HEK293T (cell line): ENCODE measurements at regions not wholly inside any gene's neighbourhood (a gene's known extent, or its start where the extent isn't known, plus 50 kb on each side); places are given as distances from the start of the nearest gene placed in this dataset.

Source experiments
- CTCF ChIA-PET: fragments of 350-600 bp; formaldehyde crosslinking; extraction: SDS; loops from one replicate; lab custom pipeline; 2021; ENCODE audit warnings: antibody characterized with exemption, inconsistent platforms; lab: Yijun Ruan, JAX
- POLR2A ChIA-PET: fragments of 350-600 bp; formaldehyde crosslinking; extraction: SDS; loops from one replicate; lab custom pipeline; 2020; ENCODE audit warnings: antibody characterized with exemption, inconsistent platforms; lab: Yijun Ruan, JAX
- DNase-seq: peaks from one replicate; pipeline ENCODE4 v3.0.0; 2012; ENCODE audit warnings: mixed read lengths; ENCODE audit errors: extremely low spot score
- ARNT ChIP-seq: fragments of 450-650 bp; IDR thresholded peaks from 2 replicates; pipeline ENCODE4 v1.6.1; 2017; ENCODE audit warnings: mild to moderate bottlenecking
- BHLHE40 ChIP-seq: fragments of 450-650 bp; IDR thresholded peaks from 2 replicates; pipeline ENCODE4 v1.6.1; 2016; ENCODE audit warnings: mild to moderate bottlenecking, moderate library complexity, borderline replicate concordance
- CTBP1 ChIP-seq: fragments of 450-650 bp; IDR thresholded peaks from 2 replicates; pipeline ENCODE4 v1.6.1; 2016; ENCODE audit warnings: borderline replicate concordance
- ELF4 ChIP-seq: fragments of 450-650 bp; IDR thresholded peaks from 2 replicates; pipeline ENCODE4 v1.6.1; 2017; ENCODE audit warnings: antibody characterized with exemption
- FOXA1 ChIP-seq: fragments of 450-650 bp; IDR thresholded peaks from 2 replicates; pipeline ENCODE4 v1.6.1; 2016; ENCODE audit warnings: mild to moderate bottlenecking
- FOXK2 ChIP-seq: fragments of 450-650 bp; IDR thresholded peaks from 2 replicates; pipeline ENCODE4 v1.6.1; 2016; ENCODE audit warnings: mild to moderate bottlenecking
- FOXM1 ChIP-seq: fragments of 450-650 bp; IDR thresholded peaks from 2 replicates; pipeline ENCODE4 v1.6.1; 2017; ENCODE audit warnings: mild to moderate bottlenecking, borderline replicate concordance
- HDGF ChIP-seq: fragments of 450-650 bp; IDR thresholded peaks from 2 replicates; pipeline ENCODE4 v1.6.1; 2017; ENCODE audit warnings: antibody characterized with exemption, borderline replicate concordance
- L3MBTL2 ChIP-seq: fragments of 450-650 bp; conservative IDR thresholded peaks from 2 replicates; pipeline ENCODE4 v1.6.1; 2016; ENCODE audit warnings: mild to moderate bottlenecking
- LEF1 ChIP-seq: fragments of 450-650 bp; IDR thresholded peaks from 2 replicates; pipeline ENCODE4 v1.6.1; 2017; ENCODE audit warnings: mild to moderate bottlenecking, borderline replicate concordance
- NFRKB ChIP-seq: fragments of 450-650 bp; IDR thresholded peaks from 2 replicates; pipeline ENCODE4 v1.6.1; 2016; ENCODE audit warnings: mild to moderate bottlenecking, moderate library complexity
- PKNOX1 ChIP-seq: fragments of 450-650 bp; IDR thresholded peaks from 2 replicates; pipeline ENCODE4 v1.6.1; 2016
- SP1 ChIP-seq: fragments of 450-650 bp; IDR thresholded peaks from 2 replicates; pipeline ENCODE4 v1.6.1; 2017
- SUZ12 ChIP-seq: fragments of 450-650 bp; IDR thresholded peaks from 2 replicates; pipeline ENCODE4 v1.6.1; 2016; ENCODE audit warnings: mild to moderate bottlenecking
- TARDBP ChIP-seq: fragments of 450-650 bp; IDR thresholded peaks from 2 replicates; pipeline ENCODE4 v1.6.1; 2016
- ZNF384 ChIP-seq: fragments of 450-650 bp; IDR thresholded peaks from 2 replicates; pipeline ENCODE4 v1.6.1; 2016

DNA sequence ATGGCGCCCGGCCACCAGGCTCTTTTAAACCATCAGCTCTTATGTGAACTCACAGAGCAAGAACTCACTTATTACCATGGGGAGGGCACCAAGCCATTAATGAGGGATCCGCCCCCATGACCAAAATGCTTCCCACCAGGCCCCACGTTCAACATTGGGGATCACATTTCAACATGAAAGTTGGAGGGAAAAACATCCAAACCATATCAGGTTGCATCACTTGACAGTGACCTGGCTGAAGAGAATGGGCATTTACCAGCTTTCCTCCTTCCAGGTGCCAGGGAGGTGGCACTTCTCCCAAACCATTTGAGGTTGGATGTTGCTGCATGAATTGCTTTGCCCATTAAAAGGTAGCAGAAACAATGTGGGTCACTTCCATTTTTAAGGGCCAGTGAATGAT lies 115.6 kb upstream of the TNS3 start:
- ChIA-PET CTCF (no interaction called here), POLR2A (no interaction called here)
- DNase-seq, result no peak
- TF ChIP-seq PKNOX1 (no peak), L3MBTL2 (0 out of 2 replicates have a peak, but pooled peaks have one; percentile 20)

DNA sequence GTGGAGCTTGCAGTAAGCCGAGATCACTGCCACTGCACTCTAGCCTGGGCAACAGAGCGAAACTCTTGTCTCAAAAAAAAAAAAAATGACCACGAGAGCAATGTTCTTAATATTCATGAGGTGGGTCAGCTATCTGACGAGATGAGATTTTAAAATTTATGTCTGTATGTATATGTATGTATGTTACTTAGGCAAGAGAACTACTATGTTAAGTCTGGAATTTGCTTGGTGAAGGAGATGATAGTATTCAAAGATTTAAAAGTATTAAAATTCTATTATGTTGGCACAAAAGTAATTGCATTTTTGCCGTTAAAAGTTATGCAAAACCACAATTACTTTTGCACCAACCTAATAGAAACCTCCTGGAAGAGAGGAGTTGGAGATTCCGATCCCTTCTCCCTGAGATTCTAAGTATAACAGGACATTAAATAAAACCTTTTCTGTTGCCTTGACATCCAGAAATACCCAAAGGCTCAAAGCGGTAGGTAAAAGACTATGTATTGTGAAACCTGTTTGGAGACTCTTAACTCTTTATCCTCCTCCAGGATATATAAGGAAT lies 114.3 kb upstream of the TNS3 start:
- POLR2A ChIA-PET, result no interaction called here
- CTCF ChIA-PET, result no interaction called here
- no peak for TF ChIP-seq ARNT
- TF ChIP-seq L3MBTL2, result no peak
- TF ChIP-seq LEF1, result no peak
- no peak for TF ChIP-seq HDGF
- no peak for TF ChIP-seq BHLHE40
- TF ChIP-seq TARDBP, result no peak
- TF ChIP-seq ELF4, result no peak
- TF ChIP-seq NFRKB, result no peak
- TF ChIP-seq FOXK2, result no peak
- TF ChIP-seq PKNOX1, result no peak
- no peak for TF ChIP-seq FOXM1
- TF ChIP-seq ZNF384, result no peak
- TF ChIP-seq CTBP1, result no peak
- DNase-seq, result no peak

DNA sequence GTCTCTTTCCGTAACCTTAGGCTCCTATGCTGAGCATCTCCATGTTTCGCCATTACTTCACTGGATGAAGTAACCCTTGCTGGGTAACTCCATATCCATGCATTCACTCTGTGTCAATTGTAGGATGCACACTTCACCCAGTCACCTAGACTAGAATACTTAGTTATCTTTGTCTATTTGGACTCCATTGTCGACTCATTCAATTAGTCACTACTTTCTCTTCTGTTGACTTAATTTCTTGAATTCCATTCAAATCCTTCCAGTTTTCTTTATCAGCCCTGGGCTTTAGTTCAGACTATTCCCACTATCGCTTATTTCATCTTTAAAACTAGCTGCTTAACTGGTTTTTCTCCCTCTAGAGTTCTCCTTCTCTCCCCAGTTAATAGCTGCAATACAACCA lies 111.3 kb upstream of the TNS3 start:
- no peak for DNase-seq
- CTCF ChIA-PET, result no interaction called here
- TF ChIP-seq ZNF384 (no peak), L3MBTL2 (no peak), ARNT (no peak), FOXM1 (no peak), BHLHE40 (no peak)
- POLR2A ChIA-PET, result no interaction called here

DNA sequence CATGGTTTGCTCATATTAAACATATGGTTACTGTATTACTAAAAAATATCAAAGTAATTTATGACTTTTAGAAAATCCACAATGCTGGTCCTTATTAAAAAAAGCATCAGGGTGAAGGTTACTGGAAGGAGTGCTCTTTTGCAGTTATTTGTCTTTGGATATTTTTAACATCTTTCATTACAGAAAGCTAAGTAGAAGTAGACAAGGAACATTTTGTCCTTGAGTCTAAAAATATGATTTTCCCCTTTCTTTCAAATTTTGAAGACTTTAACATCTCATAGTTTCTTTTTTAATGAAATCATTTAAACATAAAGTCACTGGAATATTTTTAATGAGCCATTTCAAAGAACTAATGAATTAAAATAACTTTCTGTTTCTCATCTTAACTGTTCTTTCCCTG lies 110.1 kb upstream of the TNS3 start:
- ChIA-PET CTCF (no interaction called here), POLR2A (no interaction called here)
- TF ChIP-seq SUZ12, result no peak
- TF ChIP-seq FOXA1, result no peak
- no peak for TF ChIP-seq BHLHE40
- no peak for TF ChIP-seq ELF4
- no peak for TF ChIP-seq HDGF
- TF ChIP-seq L3MBTL2, result no peak
- TF ChIP-seq FOXM1, result no peak
- TF ChIP-seq ZNF384, result no peak
- TF ChIP-seq LEF1, result no peak
- TF ChIP-seq FOXK2, result no peak
- TF ChIP-seq CTBP1, result no peak
- no peak for TF ChIP-seq TARDBP
- no peak for TF ChIP-seq SP1
- TF ChIP-seq PKNOX1, result no peak
- no peak for TF ChIP-seq ARNT
- no peak for DNase-seq

DNA sequence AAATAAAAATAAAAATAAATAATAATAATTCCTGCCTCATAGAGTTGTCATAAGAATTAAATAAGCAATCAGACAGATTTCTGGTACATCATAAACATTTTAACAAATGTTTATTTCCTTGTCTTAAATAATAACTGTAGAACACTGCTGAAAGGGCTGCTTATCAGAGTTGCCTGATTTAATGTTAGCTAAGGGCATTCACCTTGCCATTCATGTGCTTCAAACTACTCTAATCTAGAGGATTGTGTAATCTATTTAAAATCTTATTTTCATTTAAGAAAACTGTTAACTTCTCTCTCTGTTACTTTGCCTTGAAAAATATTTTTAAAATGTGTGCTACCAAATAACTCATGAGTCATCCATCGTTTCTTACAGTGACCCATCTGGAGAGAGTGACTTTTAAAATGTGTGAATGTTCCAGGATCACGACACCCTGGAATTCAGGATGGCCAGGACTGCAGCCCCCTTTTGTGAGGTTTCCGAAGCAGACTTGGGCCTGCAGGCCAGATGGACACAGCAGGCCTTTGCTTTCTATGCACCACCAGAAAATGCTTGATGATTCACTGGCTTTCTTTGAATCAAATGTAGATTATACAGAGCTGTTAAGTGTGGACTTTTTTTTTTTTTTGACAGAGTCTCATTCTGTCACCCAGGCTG lies 109.1 kb upstream of the TNS3 start:
- no peak for TF ChIP-seq FOXK2
- TF ChIP-seq PKNOX1, result no peak
- TF ChIP-seq L3MBTL2, result no peak
- no peak for TF ChIP-seq BHLHE40
- POLR2A ChIA-PET, result no interaction called here
- CTCF ChIA-PET, result no interaction called here
- DNase-seq, result no peak

DNA sequence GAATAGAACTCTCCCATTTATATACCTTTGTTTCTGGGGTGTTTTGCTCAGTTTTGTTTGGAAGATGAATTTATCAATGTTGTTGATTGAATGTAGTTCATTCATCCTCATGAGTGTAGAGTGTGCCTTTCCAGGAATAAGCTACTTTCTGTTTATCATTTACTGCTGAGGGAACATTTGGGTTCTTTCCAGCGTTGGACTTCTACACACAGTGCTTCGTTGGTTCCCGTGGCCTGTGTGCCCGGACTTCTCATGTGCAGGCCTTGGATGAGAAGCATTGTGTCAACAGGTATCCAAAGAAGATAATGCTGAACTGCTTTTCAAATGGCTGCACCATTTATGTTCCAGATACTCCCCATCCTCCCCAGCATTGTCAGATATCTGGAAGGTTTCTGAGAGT lies 107.6 kb upstream of the TNS3 start:
- ChIA-PET POLR2A (no interaction called here), CTCF (no interaction called here)
- no peak for DNase-seq
- TF ChIP-seq FOXA1 (no peak), ARNT (no peak), CTBP1 (no peak), FOXK2 (no peak)
